H9 (cell line): ENCODE measurements at regions not wholly inside any gene's neighbourhood (a gene's known extent, or its start where the extent isn't known, plus 50 kb on each side); places are given as distances from the start of the nearest gene placed in this dataset.

ENCODE experiments used
- DNase-seq: peaks from one replicate; pipeline ENCODE4 v3.0.0-alpha.2; 2017
- H2AFZ ChIP-seq: one replicate; pipeline ENCODE4 v1.6.1; 2013; ENCODE audit warnings: mild to moderate bottlenecking, low read length, control low read depth, moderate library complexity
- H2AK5ac ChIP-seq: 2 replicates; pipeline ENCODE4 v1.6.1; 2013; ENCODE audit warnings: low read length, control low read depth, mixed read lengths; ENCODE audit not compliant: insufficient read length
- H2BK120ac ChIP-seq: one replicate; pipeline ENCODE4 v1.6.1; 2013; ENCODE audit warnings: low read depth, mild to moderate bottlenecking, low read length, control low read depth, inconsistent platforms; ENCODE audit not compliant: poor library complexity, severe bottlenecking
- H2BK12ac ChIP-seq: 2 replicates; pipeline ENCODE4 v1.6.1; 2013; ENCODE audit warnings: low read length, control low read depth, mixed read lengths, low read depth; ENCODE audit not compliant: insufficient read length
- H2BK15ac ChIP-seq: 2 replicates; pipeline ENCODE4 v1.6.1; 2013; ENCODE audit warnings: low read depth, low read length, control low read depth
- H2BK20ac ChIP-seq: one replicate; pipeline ENCODE4 v1.6.1; 2013; ENCODE audit warnings: low read depth, mild to moderate bottlenecking, low read length, control low read depth, inconsistent platforms; ENCODE audit not compliant: poor library complexity, severe bottlenecking
- H2BK5ac ChIP-seq: 2 replicates; pipeline ENCODE4 v1.6.1; 2013; ENCODE audit warnings: low read length, control low read depth, mixed read lengths; ENCODE audit not compliant: insufficient read length
- H3K14ac ChIP-seq: 2 replicates; pipeline ENCODE4 v1.6.1; 2013; ENCODE audit warnings: low read length, control low read depth; ENCODE audit not compliant: insufficient read depth
- H3K18ac ChIP-seq: 2 replicates; pipeline ENCODE4 v1.6.1; 2013; ENCODE audit warnings: low read depth, mild to moderate bottlenecking, mixed read lengths, low read length, control low read depth; ENCODE audit not compliant: insufficient read length
- H3K23ac ChIP-seq: 2 replicates; pipeline ENCODE4 v1.6.1; 2013; ENCODE audit warnings: low read length, control low read depth, mixed read lengths, low read depth; ENCODE audit not compliant: insufficient read length
- H3K23me2 ChIP-seq: 2 replicates; pipeline ENCODE4 v1.6.1; 2013; ENCODE audit warnings: low read depth, mild to moderate bottlenecking, mixed read lengths, low read length, control low read depth; ENCODE audit not compliant: insufficient read length, poor library complexity, severe bottlenecking
- H3K27ac ChIP-seq: 2 replicates; pipeline ENCODE4 v1.5.1; 2013; ENCODE audit warnings: low read length, control low read depth, mixed read lengths, low read depth; ENCODE audit not compliant: insufficient read length
- H3K27me3 ChIP-seq: 2 replicates; pipeline ENCODE4 v1.6.1; 2013; ENCODE audit warnings: low read length, control low read depth, inconsistent platforms; ENCODE audit not compliant: insufficient read depth
- H3K4ac ChIP-seq: 2 replicates; pipeline ENCODE4 v1.6.1; 2013; ENCODE audit warnings: low read depth, mild to moderate bottlenecking, control low read depth, inconsistent platforms, low read length, moderate library complexity
- H3K4me1 ChIP-seq: 2 replicates; pipeline ENCODE4 v1.6.1; 2013; ENCODE audit warnings: low read length, control low read depth, inconsistent platforms; ENCODE audit not compliant: insufficient read depth
- H3K4me2 ChIP-seq: 2 replicates; pipeline ENCODE4 v1.6.1; 2013; ENCODE audit warnings: low read length, control low read depth, mixed read lengths; ENCODE audit not compliant: insufficient read length, insufficient read depth
- H3K56ac ChIP-seq: 2 replicates; pipeline ENCODE4 v1.6.1; 2013; ENCODE audit warnings: low read depth, mild to moderate bottlenecking, mixed read lengths, low read length, control low read depth; ENCODE audit not compliant: insufficient read length
- H3K79me1 ChIP-seq: 2 replicates; pipeline ENCODE4 v1.6.1; 2013; ENCODE audit warnings: low read depth, mild to moderate bottlenecking, moderate library complexity, low read length, control low read depth, inconsistent platforms; ENCODE audit not compliant: insufficient read depth, poor library complexity, severe bottlenecking
- H3K79me2 ChIP-seq: 2 replicates; pipeline ENCODE4 v1.6.1; 2013; ENCODE audit warnings: low read length, control low read depth, inconsistent platforms; ENCODE audit not compliant: insufficient read depth
- H3K9ac ChIP-seq: 2 replicates; pipeline ENCODE4 v1.6.1; 2013; ENCODE audit warnings: low read length, control low read depth, mixed read lengths; ENCODE audit not compliant: insufficient read length; ENCODE audit errors: extremely low read depth
- H3K9me3 ChIP-seq: one replicate; pipeline ENCODE4 v1.6.1; 2013; ENCODE audit warnings: low read depth, low read length, inconsistent platforms; ENCODE audit not compliant: control insufficient read depth
- H3T11ph ChIP-seq: one replicate; pipeline ENCODE4 v1.6.1; 2013; ENCODE audit warnings: mild to moderate bottlenecking, low read length, control low read depth, inconsistent platforms
- H4K20me1 ChIP-seq: one replicate; pipeline ENCODE4 v1.6.1; 2013; ENCODE audit not compliant: control insufficient read depth, insufficient read length, insufficient read depth
- H4K5ac ChIP-seq: 2 replicates; pipeline ENCODE4 v1.6.1; 2013; ENCODE audit warnings: low read depth, mild to moderate bottlenecking, mixed read lengths, low read length, control low read depth; ENCODE audit not compliant: insufficient read length
- H4K8ac ChIP-seq: replicated peaks from 2 replicates; pipeline ENCODE4 v1.6.1; 2013; ENCODE audit warnings: low read length, control low read depth, mixed read lengths, low read depth; ENCODE audit not compliant: insufficient read length
- H4K91ac ChIP-seq: 2 replicates; pipeline ENCODE4 v1.6.1; 2013; ENCODE audit warnings: low read depth, mild to moderate bottlenecking, moderate library complexity, mixed read lengths, low read length, control low read depth; ENCODE audit not compliant: insufficient read length
- H3K27ac Mint-ChIP-seq, 3 experiments: 2 replicates in 2 of 3; 3 replicates in 1 of 3; pipeline ENCODE4 v1.8.0; 2020 to 2021; ENCODE audit warnings: mixed read lengths in 3 of 3, mild to moderate bottlenecking in 1 of 3, moderate library complexity in 1 of 3
- H3K27me3 Mint-ChIP-seq: 2 replicates; pipeline ENCODE4 v1.8.0; 2021; ENCODE audit warnings: low read depth, mild to moderate bottlenecking, moderate library complexity, mixed read lengths
- H3K36me3 Mint-ChIP-seq, 3 experiments: 2 replicates in 2 of 3; 3 replicates in 1 of 3; pipeline ENCODE4 v1.8.0; 2020 to 2021; ENCODE audit warnings: low read depth in 3 of 3, mixed read lengths in 3 of 3; ENCODE audit not compliant: insufficient read depth in 1 of 3
- H3K4me1 Mint-ChIP-seq, 2 experiments: 2 replicates each; pipeline ENCODE4 v1.8.0; 2020; ENCODE audit warnings: mixed read lengths in 2 of 2
- H3K4me3 Mint-ChIP-seq, 2 experiments: 2 replicates in 1 of 2; 3 replicates in 1 of 2; pipeline ENCODE4 v1.8.0; 2020 to 2021; ENCODE audit warnings: mild to moderate bottlenecking in 2 of 2, mixed read lengths in 2 of 2, moderate library complexity in 1 of 2
- H3K9me3 Mint-ChIP-seq, 2 experiments: 2 replicates in 1 of 2; 3 replicates in 1 of 2; pipeline ENCODE4 v1.8.0; 2020; ENCODE audit warnings: mild to moderate bottlenecking in 2 of 2, mixed read lengths in 2 of 2, moderate library complexity in 1 of 2
- WGBS: extraction: QIAGEN DNeasy Blood & Tissue Kit; methylation state at CpG from one replicate; pipeline ENCODE4 v1.1.7; 2013; ENCODE audit warnings: missing lambda C conversion rate, low lambda C conversion rate, mixed read lengths; ENCODE audit not compliant: insufficient read length; ENCODE audit errors: extremely low coverage; 5-methylcytosine and 5-hydroxymethylcytosine counted together
- TF ChIP-seq, protein P1 (sequence below): fragments of 200-600 bp; sonication (generic); conservative IDR thresholded peaks from 3 replicates; pipeline ENCODE4 v1.8.0; 2021; ENCODE audit warnings: antibody characterized with exemption, mild to moderate bottlenecking

DNA sequence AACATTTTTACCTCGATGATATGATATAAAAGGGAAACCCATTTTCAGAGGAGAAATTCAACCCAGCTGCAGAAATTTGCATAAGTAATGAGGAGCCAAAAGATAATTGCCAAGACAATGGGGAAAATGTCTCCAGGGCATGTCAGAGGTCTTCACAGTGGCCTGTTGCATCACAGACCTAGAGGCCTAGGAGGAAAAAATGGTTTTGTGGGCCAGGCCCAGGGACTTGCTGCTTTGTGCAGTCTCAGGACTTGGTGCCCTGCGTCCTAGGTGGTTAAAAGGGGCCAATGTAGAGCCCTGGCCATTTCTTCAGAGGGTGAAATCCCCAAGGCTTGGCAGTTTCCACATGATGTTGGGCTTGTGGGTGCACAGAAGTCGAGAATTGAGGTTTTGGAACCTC is 106.9 kb downstream of the CPXCR1 start:
- Histone ChIP-seq H3K4me2 (no peak overlapping the region), H4K5ac (no peak overlapping the region), H4K8ac (no peak overlapping the region), H3K23me2 (no peaks in the 10 kb centered on the region), H3K4ac (no peak overlapping the region), H2AK5ac (no peak overlapping the region), H2BK5ac (no peak overlapping the region), H3K4me1 (no peaks in the 10 kb centered on the region), H3K9ac (no peak overlapping the region), H4K91ac (no peak overlapping the region), H3K18ac (no peak overlapping the region), H2BK120ac (no peak overlapping the region), H3K9me3 (no peaks in the 10 kb centered on the region), H3K27me3 (no peaks in the 10 kb centered on the region), H3K79me2 (no peaks in the 10 kb centered on the region), H3T11ph (no peak overlapping the region), H3K56ac (no peak overlapping the region), H2BK12ac (no peak overlapping the region), H3K79me1 (no peaks in the 10 kb centered on the region), H2BK15ac (no peak overlapping the region), H2BK20ac (no peak overlapping the region), H3K27ac (no peak overlapping the region), H4K20me1 (no peaks in the 10 kb centered on the region), H2AFZ (no peak overlapping the region), H3K14ac (no peak overlapping the region), H3K23ac (no peak overlapping the region)
- Mint-ChIP-seq H3K27ac (no peak overlapping the region; a peak in 1 of 7 replicates), H3K4me3 (no peak overlapping the region), H3K27me3 (no peaks in the 10 kb centered on the region), H3K9me3 (peaks cover 37 to 44% of the 10 kb centered on the region in 2 experiments), H3K36me3 (peaks cover 13 to 49% (median 25%) of the 10 kb centered on the region in 3 experiments), H3K4me1 (no peaks in the 10 kb centered on the region)
- WGBS: no CpG with 5 or more reads among the region's 3 CpGs
- DNase-seq: no peak
- TF ChIP-seq, protein P1, sequence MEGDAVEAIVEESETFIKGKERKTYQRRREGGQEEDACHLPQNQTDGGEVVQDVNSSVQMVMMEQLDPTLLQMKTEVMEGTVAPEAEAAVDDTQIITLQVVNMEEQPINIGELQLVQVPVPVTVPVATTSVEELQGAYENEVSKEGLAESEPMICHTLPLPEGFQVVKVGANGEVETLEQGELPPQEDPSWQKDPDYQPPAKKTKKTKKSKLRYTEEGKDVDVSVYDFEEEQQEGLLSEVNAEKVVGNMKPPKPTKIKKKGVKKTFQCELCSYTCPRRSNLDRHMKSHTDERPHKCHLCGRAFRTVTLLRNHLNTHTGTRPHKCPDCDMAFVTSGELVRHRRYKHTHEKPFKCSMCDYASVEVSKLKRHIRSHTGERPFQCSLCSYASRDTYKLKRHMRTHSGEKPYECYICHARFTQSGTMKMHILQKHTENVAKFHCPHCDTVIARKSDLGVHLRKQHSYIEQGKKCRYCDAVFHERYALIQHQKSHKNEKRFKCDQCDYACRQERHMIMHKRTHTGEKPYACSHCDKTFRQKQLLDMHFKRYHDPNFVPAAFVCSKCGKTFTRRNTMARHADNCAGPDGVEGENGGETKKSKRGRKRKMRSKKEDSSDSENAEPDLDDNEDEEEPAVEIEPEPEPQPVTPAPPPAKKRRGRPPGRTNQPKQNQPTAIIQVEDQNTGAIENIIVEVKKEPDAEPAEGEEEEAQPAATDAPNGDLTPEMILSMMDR: no peak
